Endothelial cell of umbilical vein (primary cell): ENCODE measurements at regions not wholly inside any gene's neighbourhood (a gene's known extent, or its start where the extent isn't known, plus 50 kb on each side); places are given as distances from the start of the nearest gene placed in this dataset.

ENCODE experiments used
- BruUV-seq: library from RNA; stranded (reverse); fragments of 400-500 nt; replicated peaks from 2 replicates; lab custom pipeline; 2021; lab: Mats Ljungman, UMichigan
- CTCF ChIA-PET: fragments of 300-600, 350-600 bp; sonication (Branson Sonifier 250); formaldehyde crosslinking; loops from one replicate; lab custom pipeline; 2021; ENCODE audit warnings: antibody characterized with exemption, inconsistent platforms; lab: Charles Lee
- POLR2A ChIA-PET: fragments of 300-600, 350-600 bp; sonication (Branson Sonifier 250); formaldehyde crosslinking; loops from one replicate; lab custom pipeline; 2021; ENCODE audit warnings: antibody characterized with exemption, inconsistent platforms; lab: Charles Lee
- DNase-seq: peaks from one replicate; pipeline ENCODE4 v3.0.0-alpha.2; 2011; ENCODE audit warnings: low read depth, low spot score
- FAIRE-seq: peaks from 2 replicates; lab custom pipeline; 2011; peaks lifted over from hg19 to GRCh38; lab: Jason Lieb, UNC
- H2AFZ ChIP-seq: 2 replicates; pipeline ENCODE4 v1.6.0; 2012; ENCODE audit warnings: low read depth, low read length, control low read depth, inconsistent platforms
- H3K27ac ChIP-seq: 2 replicates; pipeline ENCODE4 v1.5.1; 2011; ENCODE audit warnings: low read depth, mild to moderate bottlenecking, control low read depth, low read length, moderate library complexity; ENCODE audit not compliant: insufficient read depth
- H3K27me3 ChIP-seq, 2 experiments: 2 replicates each; pipeline versions ENCODE4 v1.6.0 to v1.6.1; 2011; ENCODE audit warnings: low read length in 2 of 2, mixed read lengths in 1 of 2; ENCODE audit not compliant: control insufficient read depth in 2 of 2, insufficient read depth in 2 of 2
- H3K36me3 ChIP-seq, 2 experiments: 2 replicates in 1 of 2; 3 replicates in 1 of 2; pipeline ENCODE4 v1.5.1; 2011; ENCODE audit warnings: low read length in 2 of 2, mild to moderate bottlenecking in 1 of 2, moderate library complexity in 1 of 2; ENCODE audit not compliant: control insufficient read depth in 2 of 2, insufficient read depth in 2 of 2; ENCODE audit errors: extremely low read depth in 1 of 2
- H3K4me1 ChIP-seq: 3 replicates; pipeline ENCODE4 v1.5.1; 2011; ENCODE audit warnings: mild to moderate bottlenecking, low read length; ENCODE audit not compliant: control insufficient read depth, insufficient read depth; ENCODE audit errors: extremely low read depth
- H3K4me2 ChIP-seq: 2 replicates; pipeline ENCODE4 v1.6.1; 2011; ENCODE audit warnings: low read length, control low read depth, mixed read lengths; ENCODE audit not compliant: insufficient read depth
- H3K4me3 ChIP-seq, 3 experiments: fragments of 200-600 bp in 1 of 3; sonication (generic), shearing (Covaris generic) in 1 of 3; replicated peaks in 1 of 3; 2 replicates each; pipeline ENCODE4 v1.5.1; 2011 to 2016; ENCODE audit warnings: control low read depth in 3 of 3, low read length in 3 of 3, mild to moderate bottlenecking in 2 of 3, inconsistent platforms in 1 of 3, low read depth in 1 of 3, moderate library complexity in 1 of 3; ENCODE audit not compliant: insufficient read depth in 1 of 3
- H3K79me2 ChIP-seq: 2 replicates; pipeline ENCODE4 v1.6.0; 2012; ENCODE audit warnings: low read length, inconsistent platforms; ENCODE audit not compliant: control insufficient read depth, insufficient read depth
- H3K9ac ChIP-seq: replicated peaks from 2 replicates; pipeline ENCODE3; 2011; ENCODE audit warnings: low read length, control low read depth; ENCODE audit not compliant: insufficient read depth; ENCODE audit errors: extremely low read depth
- H3K9me1 ChIP-seq: replicated peaks from 3 replicates; pipeline ENCODE4 v1.6.0; 2011; ENCODE audit warnings: mild to moderate bottlenecking, low read length; ENCODE audit not compliant: control insufficient read depth, insufficient read depth; ENCODE audit errors: extremely low read depth
- H3K9me3 ChIP-seq: replicated peaks from 2 replicates; pipeline ENCODE4 v1.5.1; 2012; ENCODE audit warnings: low read length, inconsistent platforms; ENCODE audit not compliant: control insufficient read depth, insufficient read depth
- H4K20me1 ChIP-seq: replicated peaks from 2 replicates; pipeline ENCODE3; 2011; ENCODE audit warnings: mild to moderate bottlenecking, low read length; ENCODE audit not compliant: control insufficient read depth, insufficient read depth; ENCODE audit errors: extremely low read depth
- CTCF ChIP-seq, 2 donors: IDR thresholded peaks; 1 replicate in 1 of 2; 2 replicates in 1 of 2; pipeline ENCODE4 v1.5.1; 2011; ENCODE audit warnings: low read length in 2 of 2, mild to moderate bottlenecking in 2 of 2, moderate library complexity in 2 of 2, control low read depth in 1 of 2, inconsistent platforms in 1 of 2, low read depth in 1 of 2; ENCODE audit not compliant: insufficient read depth in 1 of 2; ENCODE audit errors: extremely low read depth in 1 of 2
- EZH2 ChIP-seq: IDR thresholded peaks from 2 replicates; pipeline ENCODE4 v1.6.1; 2012; ENCODE audit warnings: borderline replicate concordance, low read depth, mild to moderate bottlenecking, moderate library complexity, low read length, inconsistent platforms; ENCODE audit not compliant: severe bottlenecking
- FOS ChIP-seq: IDR thresholded peaks from 2 replicates; pipeline ENCODE4 v1.6.1; 2011; ENCODE audit warnings: mild to moderate bottlenecking, low read length, moderate library complexity, borderline replicate concordance; ENCODE audit not compliant: insufficient read depth
- JUN ChIP-seq: IDR thresholded peaks from 2 replicates; pipeline ENCODE4 v1.6.1; 2011; ENCODE audit warnings: borderline replicate concordance, low read depth; ENCODE audit not compliant: insufficient read length, insufficient read depth
- POLR2A ChIP-seq: IDR thresholded peaks from 2 replicates; pipeline ENCODE4 v1.6.1; 2012; ENCODE audit warnings: low read depth, mild to moderate bottlenecking, control low read depth, low read length
- POLR2AphosphoS5 ChIP-seq: IDR thresholded peaks from 2 replicates; pipeline ENCODE4 v1.6.1; 2012; ENCODE audit warnings: low read depth, mild to moderate bottlenecking, control low read depth, low read length, moderate library complexity; ENCODE audit not compliant: insufficient read depth
- dilution Hi-C: fragments of 300-500 bp; cut with MboI; formaldehyde crosslinking; loops from one replicate; pipeline ENCODE4 v1.15.0; 2019; ENCODE audit warnings: low sequenced_read_pairs; ENCODE audit not compliant: extremely low pct_ligation_motif_present
- intact Hi-C: fragments of 100-400 bp; cut with micrococcal nuclease; formaldehyde crosslinking; loops from one replicate; pipeline ENCODE4 v1.10.0; 2022
- TF ChIP-seq, protein P1 (sequence below): IDR thresholded peaks from 2 replicates; pipeline ENCODE4 v1.6.1; 2011; ENCODE audit not compliant: insufficient read depth, insufficient read length

GRCh38 chr18:73270920-73271634, 403.3 kb upstream of the NETO1 start:
- Histone ChIP-seq H3K9me1 (no peaks in the 10 kb centered on the region), H3K27me3 (no peaks in the 10 kb centered on the region), H3K4me1 (no peaks in the 10 kb centered on the region), H3K4me3 (no peak overlapping the region), H3K4me2 (no peak overlapping the region), H2AFZ (no peak overlapping the region), H3K9me3 (no peaks in the 10 kb centered on the region), H3K36me3 (no peaks in the 10 kb centered on the region), H4K20me1 (no peaks in the 10 kb centered on the region), H3K79me2 (no peaks in the 10 kb centered on the region), H3K9ac (no peak overlapping the region), H3K27ac (no peak overlapping the region)
- TF ChIP-seq POLR2AphosphoS5 (no peak), JUN (no peak), FOS (no peak), EZH2 (no peak)
- TF ChIP-seq, protein P1, sequence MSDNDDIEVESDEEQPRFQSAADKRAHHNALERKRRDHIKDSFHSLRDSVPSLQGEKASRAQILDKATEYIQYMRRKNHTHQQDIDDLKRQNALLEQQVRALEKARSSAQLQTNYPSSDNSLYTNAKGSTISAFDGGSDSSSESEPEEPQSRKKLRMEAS: no peak
- FAIRE-seq (no peak), DNase-seq (no peak)
- no TSS peak for BruUV-seq
- dilution Hi-C loops (no loop called here), intact Hi-C loops (no loop called here)
- ChIA-PET POLR2A (no interaction called here), CTCF (no interaction called here)

- Histone ChIP-seq H3K4me2 (no peak overlapping the region), H3K36me3 (no peaks in the 10 kb centered on the region), H3K27ac (no peak overlapping the region), H3K9ac (no peak overlapping the region), H3K9me3 (peaks cover 3% of the 10 kb centered on the region), H3K9me1 (no peaks in the 10 kb centered on the region), H3K27me3 (no peaks in the 10 kb centered on the region), H4K20me1 (no peaks in the 10 kb centered on the region), H3K4me1 (no peaks in the 10 kb centered on the region), H2AFZ (no peak overlapping the region), H3K4me3 (no peak overlapping the region), H3K79me2 (no peaks in the 10 kb centered on the region)
- TF ChIP-seq CTCF (IDR thresholded peaks at IDR 0.05; ENCODE audit: extremely low read depth in 1 of 2, insufficient read depth in 1 of 2, low read depth in 1 of 2, low read length in 2 of 2): no peak
- TF ChIP-seq, protein P1: no peak
- TF ChIP-seq POLR2A: no peak
- BruUV-seq: no TSS peak
- POLR2A ChIA-PET: no interaction called here
- intact Hi-C loops (no loop called here), dilution Hi-C loops (no loop called here)
- no peak for FAIRE-seq
- CTCF ChIA-PET: no interaction called here
- DNase-seq: no peak
Measured at GRCh38 chr18:73264562-73264921, 396.8 kb upstream of the NETO1 start.
